ENCODE measurements at regions not wholly inside any gene's neighbourhood (a gene's known extent, or its start where the extent isn't known, plus 50 kb on each side); places are given as distances from the start of the nearest gene placed in this dataset.

- TF ChIP-seq CTCF (IDR thresholded peaks at IDR 0.05; ENCODE audit: insufficient read depth, low read length) (no peak), GABPA (IDR thresholded peaks at IDR 0.05; ENCODE audit: low read depth) (no peak), POLR2AphosphoS5 (IDR thresholded peaks at IDR 0.05; ENCODE audit: low read depth) (no peak)
These were observed 146.8 kb upstream of the HS6ST1 start for GRCh38 chr2:128465246-128466170.

Data from HL-60 (cell line).